NB4 (cell line): ENCODE measurements at regions not wholly inside any gene's neighbourhood (a gene's known extent, or its start where the extent isn't known, plus 50 kb on each side); places are given as distances from the start of the nearest gene placed in this dataset.

Experiments
- MYC ChIP-seq: IDR thresholded peaks from 2 replicates; pipeline ENCODE4 v1.6.1; 2011; ENCODE audit warnings: low read depth, low read length
- POLR2A ChIP-seq: IDR thresholded peaks from 2 replicates; pipeline ENCODE4 v1.6.1; 2011; ENCODE audit warnings: mild to moderate bottlenecking; ENCODE audit not compliant: insufficient read length; ENCODE audit errors: extremely low read depth
- TF ChIP-seq, protein P1 (sequence below): IDR thresholded peaks from one replicate; pipeline ENCODE4 v1.5.1; 2012; ENCODE audit warnings: low read depth, low read length
- TF ChIP-seq, protein P2 (sequence below): IDR thresholded peaks from 2 replicates; pipeline ENCODE4 v1.6.1; 2011; ENCODE audit warnings: low read depth, low read length

GRCh38 chr9:27659001-27659400 lies 85.7 kb upstream of the C9orf72 start:
- TF ChIP-seq, protein P1, sequence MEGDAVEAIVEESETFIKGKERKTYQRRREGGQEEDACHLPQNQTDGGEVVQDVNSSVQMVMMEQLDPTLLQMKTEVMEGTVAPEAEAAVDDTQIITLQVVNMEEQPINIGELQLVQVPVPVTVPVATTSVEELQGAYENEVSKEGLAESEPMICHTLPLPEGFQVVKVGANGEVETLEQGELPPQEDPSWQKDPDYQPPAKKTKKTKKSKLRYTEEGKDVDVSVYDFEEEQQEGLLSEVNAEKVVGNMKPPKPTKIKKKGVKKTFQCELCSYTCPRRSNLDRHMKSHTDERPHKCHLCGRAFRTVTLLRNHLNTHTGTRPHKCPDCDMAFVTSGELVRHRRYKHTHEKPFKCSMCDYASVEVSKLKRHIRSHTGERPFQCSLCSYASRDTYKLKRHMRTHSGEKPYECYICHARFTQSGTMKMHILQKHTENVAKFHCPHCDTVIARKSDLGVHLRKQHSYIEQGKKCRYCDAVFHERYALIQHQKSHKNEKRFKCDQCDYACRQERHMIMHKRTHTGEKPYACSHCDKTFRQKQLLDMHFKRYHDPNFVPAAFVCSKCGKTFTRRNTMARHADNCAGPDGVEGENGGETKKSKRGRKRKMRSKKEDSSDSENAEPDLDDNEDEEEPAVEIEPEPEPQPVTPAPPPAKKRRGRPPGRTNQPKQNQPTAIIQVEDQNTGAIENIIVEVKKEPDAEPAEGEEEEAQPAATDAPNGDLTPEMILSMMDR, result no peak
- TF ChIP-seq, protein P2, sequence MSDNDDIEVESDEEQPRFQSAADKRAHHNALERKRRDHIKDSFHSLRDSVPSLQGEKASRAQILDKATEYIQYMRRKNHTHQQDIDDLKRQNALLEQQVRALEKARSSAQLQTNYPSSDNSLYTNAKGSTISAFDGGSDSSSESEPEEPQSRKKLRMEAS, result no peak
- TF ChIP-seq POLR2A (no peak), MYC (no peak)
